ENCODE measurements at regions not wholly inside any gene's neighbourhood (a gene's known extent, or its start where the extent isn't known, plus 50 kb on each side); places are given as distances from the start of the nearest gene placed in this dataset.

- H3K9me3 Mint-ChIP-seq: peaks cover 0 to 4% of the 10 kb centered on the region in 2 experiments; a peak in 2 of 5 replicates
These were observed 236.6 kb upstream of the FAM83B start for GRCh38 chr6:54609981-54610380.

More at GRCh38 chr6:54609981-54610380, 236.6 kb upstream of the FAM83B start:
- no peaks in the 10 kb centered on the region for H3K9me3 ChIP-seq (ENCODE audit: control insufficient read depth, low read depth, low read length)
- no peak overlapping the region for H3K4me2 ChIP-seq (ENCODE audit: insufficient read depth, insufficient read length, low read length)
- no peak overlapping the region for H3K4me3 Mint-ChIP-seq
- H2BK20ac ChIP-seq (ENCODE audit: low read depth, low read length, poor library complexity, severe bottlenecking): no peak overlapping the region
- H3K36me3 Mint-ChIP-seq (ENCODE audit: insufficient read depth in 1 of 3, low read depth in 3 of 3): peaks cover 0 to 2% (median 0%) of the 10 kb centered on the region in 3 experiments; a peak in 3 of 7 replicates
- H3K9ac ChIP-seq (ENCODE audit: extremely low read depth, insufficient read length, low read length): no peak overlapping the region
- H2BK15ac ChIP-seq (ENCODE audit: low read depth, low read length): no peak overlapping the region
- H3K23me2 ChIP-seq (ENCODE audit: insufficient read length, low read depth, low read length, poor library complexity, severe bottlenecking): no peaks in the 10 kb centered on the region
- no peak overlapping the region for H3K4ac ChIP-seq (ENCODE audit: low read depth, low read length)
- no peak overlapping the region for H2AFZ ChIP-seq (ENCODE audit: low read length)
- no peak overlapping the region for H3T11ph ChIP-seq (ENCODE audit: low read length)
- no peak overlapping the region for H2BK5ac ChIP-seq (ENCODE audit: insufficient read length, low read length)
- H3K27me3 ChIP-seq (ENCODE audit: insufficient read depth, low read length): no peaks in the 10 kb centered on the region
- no peak overlapping the region for H3K18ac ChIP-seq (ENCODE audit: insufficient read length, low read depth, low read length)
- H3K27ac Mint-ChIP-seq: no peak overlapping the region
- H3K56ac ChIP-seq (ENCODE audit: insufficient read length, low read depth, low read length): no peak overlapping the region
- DNase-seq: no peak
- H3K79me2 ChIP-seq (ENCODE audit: insufficient read depth, low read length): no peaks in the 10 kb centered on the region
- no peak for TF ChIP-seq CTCF (conservative IDR thresholded peaks at IDR 0.05)
- no peak overlapping the region for H4K91ac ChIP-seq (ENCODE audit: insufficient read length, low read depth, low read length)
- H4K20me1 ChIP-seq (ENCODE audit: control insufficient read depth, insufficient read depth, insufficient read length): no peaks in the 10 kb centered on the region
- no peak overlapping the region for H3K14ac ChIP-seq (ENCODE audit: insufficient read depth, low read length)
- no peak overlapping the region for H2BK12ac ChIP-seq (ENCODE audit: insufficient read length, low read depth, low read length)
- no peak overlapping the region for H3K23ac ChIP-seq (ENCODE audit: insufficient read length, low read depth, low read length)
- H3K27me3 Mint-ChIP-seq (ENCODE audit: low read depth): no peaks in the 10 kb centered on the region
- H3K27ac ChIP-seq (ENCODE audit: insufficient read length, low read depth, low read length): no peak overlapping the region
- peaks cover 2% of the 10 kb centered on the region; the same call in 1 of the 2 replicates for H3K4me1 ChIP-seq (ENCODE audit: insufficient read depth, low read length)
- 0 out of 4 replicates have a peak, but pooled peaks cover 0 to 3% of the 10 kb centered on the region in 2 experiments for H3K4me1 Mint-ChIP-seq
- H3K79me1 ChIP-seq (ENCODE audit: insufficient read depth, low read depth, low read length, poor library complexity, severe bottlenecking): no peaks in the 10 kb centered on the region
- no peak overlapping the region for H2AK5ac ChIP-seq (ENCODE audit: insufficient read length, low read length)
- no peak overlapping the region for H4K5ac ChIP-seq (ENCODE audit: insufficient read length, low read depth, low read length)
- H4K8ac ChIP-seq (replicated peaks; ENCODE audit: insufficient read length, low read depth, low read length): no peak overlapping the region
- H2BK120ac ChIP-seq (ENCODE audit: low read depth, low read length, poor library complexity, severe bottlenecking): no peak overlapping the region

Measured in H9 (cell line).